OCI-LY1 (cell line): ENCODE measurements at regions not wholly inside any gene's neighbourhood (a gene's known extent, or its start where the extent isn't known, plus 50 kb on each side); places are given as distances from the start of the nearest gene placed in this dataset.

ENCODE experiments used
- CTCF ChIP-seq: fragments of 200-600 bp; sonication (generic), shearing (Covaris generic); IDR thresholded peaks from 2 replicates; pipeline ENCODE4 v1.5.1; 2017; ENCODE audit warnings: mild to moderate bottlenecking, antibody characterized with exemption, low read length, moderate library complexity, mixed read lengths
- EZH2 ChIP-seq: fragments of 200-600 bp; sonication (generic), shearing (Covaris generic); IDR thresholded peaks from 2 replicates; pipeline ENCODE4 v1.8.0; 2017; ENCODE audit warnings: borderline replicate concordance, mixed run types, mild to moderate bottlenecking, antibody characterized with exemption, low read length, moderate library complexity, mixed read lengths

- TF ChIP-seq CTCF: no peak
- TF ChIP-seq EZH2: no peak
Measured at GRCh38 chr18:45268583-45268982, 346.7 kb upstream of the SLC14A2 start.
